GM18907 (cell line): ENCODE measurements at regions not wholly inside any gene's neighbourhood (a gene's known extent, or its start where the extent isn't known, plus 50 kb on each side); places are given as distances from the start of the nearest gene placed in this dataset.
A peak's percentile ranks its signal among the peaks of the same experiment; 100 is the strongest.

Experiments
- ATAC-seq: cut with Tn5 transposase; IDR thresholded peaks from one replicate; pipeline ENCODE4 v1.9.1; 2021; ENCODE audit warnings: mild to moderate bottlenecking, moderate library complexity; ENCODE audit not compliant: unreplicated experiment

DNA sequence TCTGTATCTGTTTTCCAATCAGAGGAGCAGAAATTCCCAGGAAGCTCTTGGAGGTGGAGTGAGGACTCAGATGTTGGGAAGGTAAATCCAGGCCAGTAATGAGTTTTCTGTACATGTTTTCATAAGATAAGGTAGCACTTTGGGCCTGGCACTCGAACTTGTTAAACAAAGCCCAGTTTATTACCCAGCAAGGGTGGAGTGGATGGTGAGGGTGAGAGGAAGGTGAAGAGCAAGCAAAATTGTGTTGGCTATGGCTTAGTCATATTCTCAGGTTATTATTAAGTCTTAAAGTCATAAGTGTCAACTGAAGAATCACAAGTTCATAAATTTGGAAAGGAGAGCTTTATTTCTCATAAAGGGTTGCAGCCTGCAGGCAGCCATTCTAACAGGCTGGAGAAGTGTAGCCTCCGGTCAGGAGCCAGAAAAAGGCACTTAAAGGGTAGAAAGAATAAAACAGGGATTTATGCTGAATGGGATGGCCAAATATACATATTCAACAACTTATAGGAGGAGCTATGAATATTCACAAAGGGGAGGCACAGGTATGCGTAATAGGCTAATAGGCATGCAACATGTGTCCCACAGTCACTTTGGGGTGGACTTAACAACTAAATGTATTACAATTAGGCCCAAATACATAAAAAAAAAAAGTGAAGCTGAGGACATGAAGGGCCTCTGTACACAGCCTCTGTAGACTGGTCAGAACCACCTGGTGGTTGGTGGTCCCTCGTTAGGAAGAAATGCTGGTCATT is 523.9 kb downstream of the LMO4 start:
- no peak for ATAC-seq

DNA sequence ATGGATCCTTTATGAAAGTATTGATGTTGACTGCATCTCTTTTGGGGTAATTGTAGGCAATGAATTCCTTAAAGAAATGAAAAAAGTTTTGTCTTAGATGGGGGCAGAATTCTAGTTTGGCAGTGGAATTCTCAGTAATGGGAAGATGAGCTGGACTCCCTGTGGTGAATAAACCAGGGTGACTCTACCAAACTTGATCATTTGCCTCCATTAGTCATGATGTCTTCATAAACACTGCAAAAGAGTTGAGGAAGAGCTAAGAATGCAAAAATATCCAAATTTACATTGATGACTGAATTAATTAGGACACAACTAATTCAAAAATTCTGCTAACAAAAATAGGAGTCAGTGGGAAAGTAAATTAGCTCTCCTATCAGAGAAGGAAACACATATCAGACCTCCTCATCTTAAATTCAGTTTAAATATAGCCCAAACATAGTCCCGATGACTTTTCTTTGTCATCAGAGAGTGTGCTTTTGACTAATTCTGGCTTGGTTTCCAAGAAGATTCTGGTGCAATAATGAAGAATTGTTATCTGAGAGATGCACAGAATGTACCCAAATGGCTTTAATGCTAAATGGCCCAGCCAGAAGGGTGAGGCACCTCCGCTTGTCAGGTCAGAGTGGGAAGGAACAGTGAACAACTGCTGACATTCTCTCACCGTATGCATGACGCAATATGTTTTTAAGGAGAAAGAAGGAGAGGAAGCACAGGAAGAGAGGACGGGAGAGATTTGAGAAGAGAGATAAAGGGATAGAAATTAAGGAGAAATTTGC is 525.1 kb downstream of the LMO4 start:
- ATAC-seq, result no peak

DNA sequence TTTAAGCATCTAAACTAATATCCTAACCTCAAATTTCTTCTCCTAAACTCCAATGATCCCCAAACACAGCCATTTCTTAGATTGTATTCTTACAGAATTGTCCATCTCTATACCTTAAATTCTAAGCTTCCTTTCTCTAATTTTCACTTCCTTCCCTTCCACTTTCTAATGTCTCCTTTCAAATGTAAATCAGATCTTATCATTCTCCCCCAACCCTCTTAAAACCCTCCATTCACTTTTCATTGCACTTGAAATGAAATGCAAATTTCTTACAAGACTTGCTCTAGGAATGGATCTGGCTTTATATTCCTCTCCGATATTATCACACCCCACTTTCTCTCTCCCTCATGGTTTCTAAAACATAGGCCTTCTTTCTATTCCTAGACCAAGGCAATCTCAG is 534.6 kb downstream of the LMO4 start:
- no peak for ATAC-seq

DNA sequence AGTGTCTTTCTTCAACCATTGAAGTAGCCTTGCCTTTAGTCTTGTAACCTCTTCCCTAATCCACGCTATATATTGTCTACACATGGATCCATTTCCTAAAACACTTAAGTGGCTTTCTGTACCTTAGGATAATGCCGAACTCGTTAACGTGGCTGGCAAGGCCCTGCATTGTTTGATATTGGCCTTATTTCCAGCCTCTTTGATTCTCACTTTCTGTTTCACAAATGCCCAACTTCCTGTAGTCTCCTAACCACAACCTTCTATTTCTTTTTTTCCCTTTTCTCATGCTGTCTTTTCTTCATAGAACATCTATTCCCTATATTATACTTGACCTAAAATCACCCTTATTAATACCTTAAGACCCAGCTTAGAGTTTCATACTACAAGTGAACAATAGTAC is 536.0 kb downstream of the LMO4 start:
- ATAC-seq, result peak; percentile 79

DNA sequence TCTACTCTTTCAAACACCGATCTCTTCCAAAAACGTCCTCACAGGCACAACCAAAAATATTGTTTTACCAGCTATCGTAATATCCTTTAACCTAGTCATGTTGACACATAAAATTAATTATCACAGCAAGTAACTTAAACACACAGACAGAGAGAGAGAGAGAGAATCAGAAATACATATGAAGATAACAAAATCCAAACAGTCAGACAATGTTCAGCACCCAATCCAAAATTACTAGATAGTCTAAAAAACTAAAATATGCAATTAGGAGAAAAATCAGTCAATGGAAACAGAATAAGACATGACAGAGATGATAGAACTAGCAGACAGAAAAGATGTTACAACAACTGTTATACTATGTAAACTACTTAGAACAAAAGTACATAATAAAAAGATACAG is 537.7 kb downstream of the LMO4 start:
- ATAC-seq, result no peak

DNA sequence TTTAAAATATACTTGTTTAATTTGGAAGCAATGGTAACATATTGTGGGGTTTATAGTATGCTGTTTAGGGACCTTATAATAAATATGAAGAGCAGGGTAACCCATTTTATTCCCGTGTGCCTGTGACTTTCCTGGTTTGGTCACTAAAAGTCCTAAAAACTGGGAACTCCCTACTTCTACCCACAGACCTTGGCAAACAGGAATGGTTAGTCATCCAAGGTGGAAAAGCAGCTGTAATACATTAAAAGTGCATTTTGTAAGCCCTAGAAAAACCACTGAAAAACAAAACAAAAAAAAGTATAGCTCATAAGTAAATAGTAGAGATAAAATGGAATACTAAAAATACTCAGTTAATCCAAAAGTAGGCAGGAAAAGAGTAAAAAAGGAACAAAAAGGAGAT is 538.9 kb downstream of the LMO4 start:
- no peak for ATAC-seq

DNA sequence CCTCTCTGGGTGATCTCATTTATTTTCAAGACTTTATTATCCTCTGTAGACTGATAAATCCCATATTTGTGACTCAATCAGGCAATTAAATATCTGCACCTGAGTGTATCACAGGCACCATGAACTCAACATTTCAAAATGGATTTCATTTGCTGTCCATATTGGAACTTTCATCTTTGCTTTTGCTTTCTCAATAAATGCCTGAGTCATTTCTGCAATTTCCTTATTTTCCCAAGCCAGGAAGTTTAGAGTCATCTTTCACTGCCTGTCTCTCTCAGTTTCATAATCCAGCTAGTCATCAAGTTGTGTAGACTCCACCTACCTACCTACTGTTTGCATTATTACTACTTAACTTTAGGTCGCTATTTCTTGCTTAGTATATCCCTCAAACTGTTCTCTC is 540.9 kb downstream of the LMO4 start:
- ATAC-seq, result no peak

DNA sequence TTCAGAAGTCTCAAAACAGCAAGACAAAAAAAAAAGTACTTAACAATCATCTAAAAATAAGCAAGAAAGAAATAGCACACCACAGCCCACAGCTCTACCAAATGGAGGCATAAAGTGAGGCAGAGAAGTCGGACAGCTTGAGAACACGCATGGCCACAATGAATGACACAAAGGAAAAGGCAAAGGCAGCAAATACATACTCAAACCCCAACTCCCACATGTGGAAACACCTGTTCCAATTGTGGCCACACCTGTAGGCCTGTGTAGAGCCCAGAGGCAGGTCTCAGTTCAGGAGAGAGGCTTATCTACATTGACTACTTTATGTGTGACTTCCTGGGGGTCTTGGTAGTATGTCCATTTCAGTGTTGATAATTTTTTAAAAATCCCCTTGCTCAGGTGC is 543.5 kb downstream of the LMO4 start:
- peak; percentile 75 for ATAC-seq

DNA sequence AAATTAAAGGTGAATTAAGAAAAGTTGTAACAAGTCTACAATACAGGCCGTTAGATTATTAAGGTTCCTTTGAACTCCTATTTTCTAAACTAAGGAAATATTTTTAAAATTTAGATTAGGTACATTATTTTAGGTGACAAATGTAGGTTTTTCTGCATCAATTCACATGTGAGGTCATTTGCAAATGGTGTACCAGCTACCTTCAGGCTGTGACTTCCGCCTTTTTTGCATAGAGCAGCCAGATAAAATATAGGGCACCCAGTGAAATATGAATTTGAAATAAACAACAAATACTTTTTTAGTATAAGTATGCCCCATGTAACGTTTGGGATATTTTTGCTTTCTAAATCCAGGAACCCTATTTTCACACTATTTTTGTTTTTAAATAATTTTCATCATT is 544.0 kb downstream of the LMO4 start:
- ATAC-seq, result no peak

DNA sequence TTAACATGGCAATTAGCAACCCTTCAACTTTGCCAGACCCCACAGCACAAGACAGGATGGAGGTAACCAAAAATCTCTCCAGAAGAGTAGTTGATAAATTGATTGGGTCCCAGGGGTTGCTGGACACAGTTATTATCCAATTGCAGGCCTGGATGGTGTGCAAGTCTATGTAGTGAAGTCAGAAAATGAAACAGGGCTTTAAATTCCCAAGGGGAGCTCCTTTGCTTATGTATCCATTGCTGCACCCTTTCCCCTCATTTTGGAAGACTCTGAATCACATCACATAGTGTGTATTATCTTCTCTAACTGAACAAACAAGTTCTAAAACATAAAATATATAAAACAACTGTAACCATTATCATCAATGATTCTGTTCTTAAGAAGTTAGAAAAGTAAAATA is 550.2 kb downstream of the LMO4 start:
- ATAC-seq, result no peak

DNA sequence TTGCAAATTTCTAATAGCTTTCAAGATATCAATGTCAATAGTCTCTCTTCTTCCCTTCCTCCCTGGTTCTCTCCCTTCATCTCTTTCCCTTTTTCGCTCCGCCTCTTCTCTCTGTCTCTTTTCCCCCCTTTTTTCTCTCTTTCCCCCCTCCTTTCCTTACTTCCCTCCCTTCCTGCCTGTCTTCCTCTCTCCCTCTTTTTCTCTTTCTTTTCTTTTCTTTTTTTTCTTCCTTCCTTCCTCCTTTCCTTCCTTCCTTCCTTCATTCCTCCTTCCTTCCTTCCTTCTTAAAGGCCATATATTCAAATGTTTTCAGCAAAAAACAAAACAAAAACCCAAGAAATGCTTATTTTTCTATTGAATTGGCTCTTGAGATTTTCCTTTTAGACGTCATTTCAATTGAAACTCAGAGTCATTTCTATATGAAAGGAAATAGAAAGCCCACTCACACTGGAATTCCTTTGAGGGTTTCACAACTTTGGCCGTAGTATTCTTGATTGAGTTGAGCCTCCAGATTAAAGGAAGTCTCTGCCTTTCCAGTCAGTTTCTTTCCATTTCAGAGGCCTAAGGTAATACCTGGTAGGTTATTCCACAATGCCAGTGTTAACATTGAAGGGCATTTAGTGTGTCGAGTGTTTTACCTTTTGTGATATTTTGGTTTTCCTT is 551.5 kb downstream of the LMO4 start:
- no peak for ATAC-seq

DNA sequence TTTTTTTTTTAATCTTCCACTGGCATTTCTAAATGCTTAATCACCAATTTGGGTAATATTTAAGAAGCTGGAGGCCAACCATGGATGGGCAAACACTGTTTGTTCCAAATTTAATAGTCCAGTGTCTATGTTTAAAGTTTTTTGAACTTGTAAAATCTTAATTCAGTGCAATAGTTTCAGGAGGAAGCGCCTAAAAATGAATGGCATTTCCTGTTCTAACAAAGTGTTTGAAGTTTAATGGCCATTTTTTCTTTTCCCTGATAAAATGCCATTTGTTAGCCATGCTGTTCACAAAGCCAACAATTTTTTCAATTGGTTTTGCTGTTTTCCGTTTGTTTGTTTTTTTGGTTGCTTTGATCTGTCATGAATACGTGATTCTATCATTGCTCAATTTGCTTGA is 552.1 kb downstream of the LMO4 start:
- ATAC-seq, result no peak

DNA sequence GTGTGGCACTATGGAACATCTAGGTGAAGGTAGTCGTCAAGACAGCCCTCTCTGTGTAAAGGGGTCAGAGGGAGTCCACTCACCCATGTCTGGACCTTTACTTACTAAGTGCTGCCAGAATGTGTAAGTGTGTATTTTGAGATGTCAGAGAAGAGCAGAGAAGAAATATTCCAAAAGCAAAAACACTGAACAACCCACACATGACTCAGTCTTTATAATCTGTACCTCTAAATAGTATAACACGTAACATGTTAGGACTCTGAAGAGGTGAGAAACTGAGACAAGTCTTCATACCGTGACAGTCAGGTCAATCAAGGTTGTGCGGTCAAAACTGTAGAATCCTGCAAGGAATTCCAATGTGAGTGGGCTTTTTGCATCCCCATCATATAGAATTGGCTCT is 555.2 kb downstream of the LMO4 start:
- ATAC-seq, result no peak

DNA sequence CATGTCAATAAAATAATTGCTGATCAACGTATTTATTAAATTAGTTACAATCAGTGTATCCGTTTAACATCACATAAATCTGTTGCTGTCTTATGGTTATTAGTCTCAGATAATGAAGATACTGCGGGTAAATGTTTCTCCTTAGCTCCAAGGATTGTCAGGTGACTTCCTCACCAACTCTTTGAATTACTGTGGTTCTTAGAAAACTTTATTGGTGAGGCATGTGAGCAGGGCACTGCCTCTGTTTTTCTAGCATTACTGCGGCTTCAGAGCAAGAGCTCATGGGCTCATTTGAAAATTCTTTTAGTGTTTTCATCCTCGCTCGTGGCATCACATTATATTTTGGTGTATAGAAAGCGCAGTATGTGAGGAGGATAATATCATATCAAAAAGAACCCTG is 555.9 kb downstream of the LMO4 start:
- ATAC-seq, result no peak

DNA sequence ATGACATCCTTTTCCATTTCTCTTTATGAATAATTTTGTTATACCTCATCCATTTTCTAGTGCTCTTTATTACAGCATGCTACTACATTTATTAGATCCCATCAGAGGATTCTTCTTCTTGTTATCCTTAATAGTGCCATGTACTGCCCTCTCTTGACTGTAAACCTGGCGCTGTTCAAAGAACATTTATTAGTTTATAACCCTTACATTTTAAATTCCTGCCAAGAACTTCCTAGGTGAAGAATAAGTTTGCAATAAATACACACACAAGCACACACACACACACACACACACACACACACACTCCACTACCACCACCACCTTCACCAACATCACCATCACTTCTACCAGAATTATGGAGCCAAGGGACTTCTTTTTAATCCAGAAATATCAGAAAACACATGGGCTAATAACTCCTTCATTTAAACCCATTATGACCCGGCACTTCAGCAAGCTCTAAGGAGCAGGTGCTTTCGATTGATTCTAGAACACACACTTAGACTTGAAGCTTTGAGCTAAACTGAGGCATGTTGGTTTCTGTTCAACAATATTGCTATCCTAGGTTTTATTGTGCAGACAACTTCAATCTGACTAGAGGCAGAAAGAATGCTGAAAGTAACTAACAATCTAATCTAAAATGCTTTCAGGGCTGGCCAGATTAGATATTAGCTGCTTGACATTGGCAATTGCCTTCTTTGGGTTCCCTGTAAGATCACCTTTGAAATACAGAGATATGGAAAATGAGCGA is 556.8 kb downstream of the LMO4 start:
- ATAC-seq, result no peak

DNA sequence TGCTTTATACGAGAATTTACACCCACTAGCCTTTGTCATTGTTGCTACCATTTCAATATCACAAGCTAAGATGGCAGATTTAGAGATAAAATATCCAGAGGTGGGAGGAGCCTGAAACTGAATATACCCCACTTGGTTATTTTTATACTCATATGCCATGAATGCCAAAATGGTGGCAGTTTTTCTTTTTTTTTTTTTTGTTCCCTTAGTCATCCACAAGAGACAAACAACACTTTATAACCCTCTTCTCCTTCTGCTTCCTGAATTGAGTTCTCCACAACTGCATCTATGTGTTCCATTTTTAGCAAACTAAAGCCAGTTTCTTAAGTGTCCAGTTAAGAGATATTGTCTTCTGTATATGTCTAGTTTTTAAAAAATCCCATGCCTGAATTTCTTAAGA is 558.4 kb downstream of the LMO4 start:
- ATAC-seq, result no peak

DNA sequence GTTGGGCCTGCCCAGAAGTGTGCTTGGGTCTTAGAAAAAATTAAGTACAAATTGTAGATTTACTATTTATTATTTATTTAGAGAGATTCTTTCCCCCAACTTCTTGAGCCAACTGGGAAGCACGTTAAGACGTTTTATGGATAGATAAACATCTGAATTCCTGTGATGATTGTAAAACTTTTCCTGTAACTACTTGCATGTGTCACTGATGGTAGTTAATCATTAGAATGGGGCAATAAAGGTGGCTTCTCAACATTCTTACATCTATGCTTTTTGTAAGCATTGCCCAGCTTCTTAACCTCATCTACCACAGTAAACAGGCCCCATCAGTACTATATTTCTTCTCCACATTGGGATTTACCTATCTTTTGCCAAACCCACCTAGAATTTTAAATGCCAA is 559.8 kb downstream of the LMO4 start:
- no peak for ATAC-seq

DNA sequence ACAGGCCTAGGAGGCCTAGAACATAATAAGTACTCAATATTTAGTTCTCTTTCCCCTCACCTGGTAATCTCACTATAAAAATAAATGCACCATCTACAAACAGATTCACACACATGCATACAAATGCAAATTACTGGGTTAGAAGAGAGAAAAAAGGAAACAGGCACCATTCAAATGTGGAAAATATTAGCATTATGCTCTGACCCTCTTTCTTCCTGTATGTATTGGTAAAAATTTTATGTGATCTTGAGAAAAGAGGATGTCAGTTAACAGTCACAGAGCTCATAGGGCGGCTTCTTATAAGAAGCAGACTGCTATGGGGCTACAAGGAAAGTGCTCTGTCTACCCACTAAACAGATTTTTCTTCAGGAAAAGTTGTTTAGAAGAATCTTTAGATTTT is 565.4 kb downstream of the LMO4 start:
- ATAC-seq, result peak; percentile 60

DNA sequence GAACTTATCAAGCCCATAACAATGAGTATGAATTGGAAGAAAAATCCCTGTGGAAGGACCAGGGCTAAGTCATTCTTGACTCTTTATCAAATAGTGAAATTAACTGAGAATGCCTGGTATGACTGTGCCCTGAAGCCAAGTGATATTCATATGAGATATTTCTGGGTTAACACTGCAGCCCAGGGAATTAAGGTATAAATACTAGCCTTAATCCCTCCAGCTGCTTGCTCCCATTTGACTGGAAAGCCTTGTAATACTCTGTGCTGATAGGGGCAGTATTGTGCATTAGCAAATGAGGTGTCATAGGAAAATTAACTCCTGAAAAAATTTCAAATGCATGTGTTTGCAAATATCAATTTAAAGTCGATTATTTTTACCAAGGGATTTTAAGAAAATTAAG is 568.8 kb downstream of the LMO4 start:
- ATAC-seq, result no peak

DNA sequence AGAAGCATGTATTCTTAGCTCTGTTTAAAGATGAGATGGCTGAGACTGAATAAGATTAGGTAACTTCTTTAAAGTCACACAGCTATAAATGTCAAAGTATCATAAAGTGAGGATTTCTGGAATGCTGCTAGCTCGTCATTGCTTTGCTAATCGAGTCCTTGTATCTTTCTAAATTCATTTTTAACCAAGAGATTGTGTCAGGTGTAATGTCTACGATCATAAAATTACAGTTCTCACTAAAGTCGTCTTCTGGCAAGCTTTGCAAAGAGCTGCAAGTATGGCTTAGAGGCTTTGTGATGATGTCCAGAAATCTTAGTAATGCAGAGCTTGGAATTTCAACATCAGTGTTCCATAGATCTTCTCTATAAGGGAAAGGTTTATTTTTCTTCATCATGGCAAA is 569.8 kb downstream of the LMO4 start:
- no peak for ATAC-seq

DNA sequence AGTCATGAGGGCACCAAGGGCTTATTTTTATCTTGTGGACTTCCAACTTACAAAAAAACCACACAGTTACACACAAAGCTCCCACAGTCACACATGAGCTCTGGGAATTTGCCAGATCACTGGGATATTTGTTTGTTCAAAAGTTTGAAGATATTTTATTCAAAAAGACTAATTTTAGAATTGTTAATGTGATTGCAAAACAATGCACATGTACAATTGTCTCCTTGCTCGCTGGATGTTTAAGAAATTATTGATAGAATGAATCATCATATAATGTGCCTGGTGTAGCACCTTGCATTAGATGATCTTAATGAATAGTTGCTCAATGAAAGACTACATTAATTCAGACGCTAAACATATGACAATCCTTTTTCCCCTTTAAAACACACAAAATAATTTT is 570.3 kb downstream of the LMO4 start:
- no peak for ATAC-seq
